Activated CD8-positive, alpha-beta T cell treated with anti-CD3 and anti-CD28 coated beads for 36 hours (primary cell): ENCODE measurements at regions not wholly inside any gene's neighbourhood (a gene's known extent, or its start where the extent isn't known, plus 50 kb on each side); places are given as distances from the start of the nearest gene placed in this dataset.
"Not testable (repeated sequence)": the region's sequence is repeated elsewhere in the genome, so short reads cannot be mapped to it uniquely, and the experiment has no call there.

Experiments used
- ATAC-seq: fragments of 200-7000 bp; cut with Tn5 transposase; one replicate; pipeline ENCODE4 v1.10.0; 2021; ENCODE audit warnings: mild to moderate bottlenecking, moderate library complexity
- CTCF ChIA-PET: fragments of 350-600 bp; sonication (Branson Sonifier 250); formaldehyde crosslinking; loops from one replicate; lab custom pipeline; 2021; ENCODE audit warnings: antibody characterized with exemption; lab: Charles Lee
- POLR2A ChIA-PET: fragments of 350-600 bp; sonication (Branson Sonifier 250); formaldehyde crosslinking; loops from one replicate; lab custom pipeline; 2021; ENCODE audit warnings: antibody characterized with exemption; lab: Charles Lee
- DNase-seq: peaks from one replicate; pipeline ENCODE4 v3.0.0-alpha.2; 2020
- H3K27ac Mint-ChIP-seq: one replicate; pipeline ENCODE4 v1.8.0; 2021; ENCODE audit warnings: mild to moderate bottlenecking, mixed read lengths
- H3K27me3 Mint-ChIP-seq: one replicate; pipeline ENCODE4 v1.8.0; 2021; ENCODE audit warnings: mixed read lengths
- H3K36me3 Mint-ChIP-seq: one replicate; pipeline ENCODE4 v1.8.0; 2021; ENCODE audit warnings: low read depth, mixed read lengths
- H3K4me1 Mint-ChIP-seq: one replicate; pipeline ENCODE4 v1.8.0; 2021; ENCODE audit warnings: low read depth, mixed read lengths
- H3K4me3 Mint-ChIP-seq: one replicate; pipeline ENCODE4 v1.8.0; 2021; ENCODE audit warnings: mild to moderate bottlenecking, moderate library complexity, mixed read lengths
- H3K9me3 Mint-ChIP-seq: one replicate; pipeline ENCODE4 v1.8.0; 2021; ENCODE audit warnings: mixed read lengths
- intact Hi-C: fragments of 100-400 bp; cut with micrococcal nuclease; formaldehyde crosslinking; loops from one replicate; pipeline ENCODE4 v1.10.0; 2022
- TF ChIP-seq, protein P1 (sequence below): fragments of 200-600 bp; IDR thresholded peaks from one replicate; pipeline ENCODE4 v1.8.0; 2022; ENCODE audit warnings: antibody characterized with exemption, mild to moderate bottlenecking

DNA sequence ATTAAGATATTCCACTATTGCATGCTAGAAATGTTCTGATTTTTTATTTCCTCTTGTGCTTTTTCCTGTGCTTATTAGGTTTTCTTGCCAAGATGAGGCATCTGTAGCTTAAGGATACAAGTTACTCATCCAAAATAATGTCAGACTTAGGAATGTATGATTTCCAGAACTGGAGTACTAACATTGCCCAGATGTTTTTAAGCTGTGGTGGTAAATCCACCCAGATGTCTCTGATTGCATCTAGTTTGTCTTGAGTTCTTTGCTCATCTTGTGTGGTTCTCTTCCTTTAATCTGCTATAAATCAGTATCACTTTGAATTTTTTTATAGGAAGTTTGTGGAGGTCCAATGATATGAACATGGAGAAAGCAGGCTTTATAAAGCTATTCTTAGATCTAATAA is 337.5 kb upstream of the ZNF608 start:
- ATAC-seq (no peak), DNase-seq (no peak)
- TF ChIP-seq, protein P1, sequence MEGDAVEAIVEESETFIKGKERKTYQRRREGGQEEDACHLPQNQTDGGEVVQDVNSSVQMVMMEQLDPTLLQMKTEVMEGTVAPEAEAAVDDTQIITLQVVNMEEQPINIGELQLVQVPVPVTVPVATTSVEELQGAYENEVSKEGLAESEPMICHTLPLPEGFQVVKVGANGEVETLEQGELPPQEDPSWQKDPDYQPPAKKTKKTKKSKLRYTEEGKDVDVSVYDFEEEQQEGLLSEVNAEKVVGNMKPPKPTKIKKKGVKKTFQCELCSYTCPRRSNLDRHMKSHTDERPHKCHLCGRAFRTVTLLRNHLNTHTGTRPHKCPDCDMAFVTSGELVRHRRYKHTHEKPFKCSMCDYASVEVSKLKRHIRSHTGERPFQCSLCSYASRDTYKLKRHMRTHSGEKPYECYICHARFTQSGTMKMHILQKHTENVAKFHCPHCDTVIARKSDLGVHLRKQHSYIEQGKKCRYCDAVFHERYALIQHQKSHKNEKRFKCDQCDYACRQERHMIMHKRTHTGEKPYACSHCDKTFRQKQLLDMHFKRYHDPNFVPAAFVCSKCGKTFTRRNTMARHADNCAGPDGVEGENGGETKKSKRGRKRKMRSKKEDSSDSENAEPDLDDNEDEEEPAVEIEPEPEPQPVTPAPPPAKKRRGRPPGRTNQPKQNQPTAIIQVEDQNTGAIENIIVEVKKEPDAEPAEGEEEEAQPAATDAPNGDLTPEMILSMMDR, result no peak
- no peaks in the 10 kb centered on the region for H3K4me1 Mint-ChIP-seq
- H3K36me3 Mint-ChIP-seq, result no peaks in the 10 kb centered on the region
- intact Hi-C loops, result no loop called here
- H3K9me3 Mint-ChIP-seq, result no peaks in the 10 kb centered on the region
- no peak overlapping the region for H3K4me3 Mint-ChIP-seq
- H3K27ac Mint-ChIP-seq, result no peak overlapping the region
- CTCF ChIA-PET, result no interaction called here
- no peaks in the 10 kb centered on the region for H3K27me3 Mint-ChIP-seq
- POLR2A ChIA-PET, result no interaction called here

DNA sequence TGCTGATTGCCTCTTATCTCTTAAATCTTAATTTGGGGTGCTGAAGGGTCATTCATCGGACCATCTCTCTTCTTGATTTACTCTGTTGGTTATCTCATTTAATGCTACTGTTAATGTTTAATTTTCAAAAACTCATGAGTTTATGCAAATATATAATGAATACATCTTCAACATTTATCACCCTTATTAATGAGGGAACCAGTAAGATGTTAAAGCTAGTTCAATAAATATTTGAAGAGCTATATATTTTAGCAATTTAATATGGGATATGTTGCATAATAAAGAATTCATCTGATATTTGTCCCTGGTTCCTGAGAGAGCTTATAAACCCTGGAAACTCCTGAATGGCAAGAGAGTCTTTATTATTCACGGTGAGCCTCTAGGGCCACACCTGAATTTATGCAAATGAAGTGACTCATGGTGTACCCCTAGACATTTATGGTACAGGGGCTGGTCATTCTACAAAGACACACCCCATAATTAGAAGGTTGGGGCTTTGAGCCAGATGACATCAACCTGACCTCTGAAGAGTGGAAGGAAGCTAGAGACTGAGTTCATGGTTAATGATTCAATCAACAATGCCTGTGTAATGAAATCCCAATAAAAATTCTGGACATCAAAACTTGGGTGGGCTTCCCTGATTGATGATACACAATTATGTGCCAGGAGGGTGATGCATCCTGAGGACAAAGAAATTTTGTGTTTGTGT is 339.5 kb upstream of the ZNF608 start:
- Mint-ChIP-seq H3K9me3 (peaks cover 2% of the 10 kb centered on the region), H3K36me3 (no peaks in the 10 kb centered on the region), H3K27ac (no peak overlapping the region), H3K4me1 (no peaks in the 10 kb centered on the region), H3K4me3 (no peak overlapping the region), H3K27me3 (no peaks in the 10 kb centered on the region)
- intact Hi-C loops, result no loop called here
- ATAC-seq (no peak), DNase-seq (no peak)
- TF ChIP-seq, protein P1, result no peak
- ChIA-PET CTCF (interaction anchor here (2.1 kb wide), 1 partner anchor 10 kb away, joined by 5 read pairs; no protein-coding TSS in a partner anchor), POLR2A (no interaction called here)

DNA sequence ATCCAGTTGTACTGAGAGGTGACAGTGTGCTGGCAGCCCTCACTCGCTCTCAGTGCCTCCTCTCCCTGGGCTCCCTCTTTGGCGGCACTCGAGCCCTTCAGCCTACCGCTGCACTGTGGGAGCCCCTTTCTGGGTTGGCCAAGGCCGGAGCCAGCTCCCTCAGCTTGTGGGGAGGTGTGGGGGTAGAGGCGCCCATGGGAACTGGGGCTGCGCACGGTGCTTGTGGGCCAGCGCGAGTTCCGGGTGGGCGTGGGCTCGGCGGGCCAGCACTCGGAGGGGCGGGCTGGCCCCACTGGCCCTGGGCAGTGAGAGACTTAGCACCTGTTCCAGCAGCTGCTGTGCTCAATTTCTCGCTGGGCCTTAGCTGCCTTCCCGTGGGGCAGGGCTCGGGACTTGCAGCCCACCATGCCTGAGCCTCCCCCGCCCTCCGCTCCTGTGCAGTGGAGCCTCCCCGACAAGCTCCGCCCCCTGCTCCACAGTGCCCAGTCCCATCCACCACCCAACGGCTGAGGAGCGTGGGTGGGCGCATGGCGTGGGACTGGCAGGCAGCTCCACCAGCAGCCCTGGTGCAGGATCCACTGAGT is 342.2 kb upstream of the ZNF608 start:
- no peaks in the 10 kb centered on the region for H3K4me1 Mint-ChIP-seq
- H3K4me3 Mint-ChIP-seq, result no peak overlapping the region
- ATAC-seq, result no peak
- ChIA-PET CTCF (no interaction called here), POLR2A (no interaction called here)
- no peak for DNase-seq
- H3K36me3 Mint-ChIP-seq, result no peaks in the 10 kb centered on the region
- no peak overlapping the region for H3K27ac Mint-ChIP-seq
- intact Hi-C loops, result no loop called here
- TF ChIP-seq, protein P1, result no peak
- H3K27me3 Mint-ChIP-seq, result no peaks in the 10 kb centered on the region
- H3K9me3 Mint-ChIP-seq, result peaks cover 2% of the 10 kb centered on the region

DNA sequence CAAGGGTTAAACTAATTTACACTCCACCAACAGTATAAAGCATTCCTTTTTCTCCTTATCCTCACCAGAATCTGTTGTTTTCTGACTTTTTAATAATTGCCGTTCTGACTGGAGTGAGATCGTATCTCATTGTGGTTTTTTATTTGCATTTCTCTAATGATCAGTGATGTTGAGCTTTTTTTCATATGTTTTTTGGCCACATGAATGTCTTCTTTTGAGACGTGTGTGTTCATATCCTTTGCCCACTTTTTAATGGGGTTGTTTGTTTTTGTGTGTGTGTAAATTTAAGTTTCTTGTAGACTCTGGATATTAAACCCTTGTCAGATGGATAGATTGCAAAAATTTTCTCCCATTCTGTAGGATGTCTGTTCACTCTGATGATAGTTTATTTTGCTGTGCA is 345.7 kb upstream of the ZNF608 start:
- ATAC-seq, intact Hi-C loops, H3K27ac Mint-ChIP-seq, H3K4me3 Mint-ChIP-seq, H3K9me3 Mint-ChIP-seq, H3K36me3 Mint-ChIP-seq, CTCF ChIA-PET, DNase-seq, H3K4me1 Mint-ChIP-seq, H3K27me3 Mint-ChIP-seq, POLR2A ChIA-PET: not testable (repeated sequence)

DNA sequence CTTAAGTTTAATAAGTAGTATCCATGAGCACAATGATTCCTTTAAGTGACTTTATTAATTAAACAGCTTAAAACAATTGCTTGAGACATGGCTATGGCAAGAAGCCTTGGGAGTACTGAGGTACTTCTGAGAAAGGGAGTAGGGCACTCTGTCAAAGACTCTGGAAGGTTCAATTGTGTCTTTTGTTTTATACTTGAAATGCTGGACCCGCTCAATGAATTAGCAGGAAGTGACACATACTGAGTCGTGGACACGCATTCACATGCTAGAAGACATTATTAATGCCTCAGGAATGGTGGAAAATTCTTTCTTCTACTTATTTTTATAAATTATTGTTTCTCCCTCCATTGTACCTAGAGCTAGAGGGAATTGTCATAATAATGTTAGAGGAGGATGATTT is 347.3 kb upstream of the ZNF608 start:
- CTCF ChIA-PET, result interaction anchor here (0.7 kb wide), 1 partner anchor 371 kb away, joined by 3 read pairs; no protein-coding TSS in a partner anchor
- TF ChIP-seq, protein P1, result no peak
- no peak overlapping the region for H3K27ac Mint-ChIP-seq
- H3K4me3 Mint-ChIP-seq, result no peak overlapping the region
- POLR2A ChIA-PET, result no interaction called here
- no peaks in the 10 kb centered on the region for H3K36me3 Mint-ChIP-seq
- H3K27me3 Mint-ChIP-seq, result no peaks in the 10 kb centered on the region
- intact Hi-C loops, result no loop called here
- H3K4me1 Mint-ChIP-seq, result no peaks in the 10 kb centered on the region
- peaks cover 5% of the 10 kb centered on the region for H3K9me3 Mint-ChIP-seq
- DNase-seq, result no peak
- no peak for ATAC-seq
